BJ (cell line): ENCODE measurements at regions not wholly inside any gene's neighbourhood (a gene's known extent, or its start where the extent isn't known, plus 50 kb on each side); places are given as distances from the start of the nearest gene placed in this dataset.

Source experiments
- CTCF ChIA-PET: fragments of 350-600 bp; formaldehyde crosslinking; extraction: SDS; loops from one replicate; lab custom pipeline; 2021; ENCODE audit warnings: antibody characterized with exemption, inconsistent platforms; lab: Yijun Ruan, JAX
- POLR2A ChIA-PET: fragments of 300-600 bp; sonication (Branson Sonifier 250); formaldehyde crosslinking; extraction: SDS; loops from one replicate; lab custom pipeline; 2021; ENCODE audit warnings: antibody characterized with exemption; lab: Charles Lee
- DNase-seq: peaks from one replicate; pipeline ENCODE4 v3.0.0-alpha.2; 2011; ENCODE audit warnings: low read depth
- H3K27me3 ChIP-seq: 2 replicates; pipeline ENCODE4 v1.6.0; 2011; ENCODE audit warnings: low read length; ENCODE audit not compliant: control insufficient read depth, insufficient read depth
- H3K36me3 ChIP-seq: 2 replicates; pipeline ENCODE4 v1.5.1; 2011; ENCODE audit warnings: low read length; ENCODE audit not compliant: control insufficient read depth, insufficient read depth
- H3K4me3 ChIP-seq: 2 replicates; pipeline ENCODE4 v1.5.1; 2011; ENCODE audit warnings: low read depth, mild to moderate bottlenecking, control low read depth, low read length
- TF ChIP-seq, protein P1 (sequence below): IDR thresholded peaks from 2 replicates; pipeline ENCODE4 v1.5.1; 2011; ENCODE audit warnings: low read depth, mild to moderate bottlenecking, control low read depth, inconsistent platforms, low read length, moderate library complexity; ENCODE audit not compliant: insufficient read depth

- no peak overlapping the region for H3K4me3 ChIP-seq
- TF ChIP-seq, protein P1, sequence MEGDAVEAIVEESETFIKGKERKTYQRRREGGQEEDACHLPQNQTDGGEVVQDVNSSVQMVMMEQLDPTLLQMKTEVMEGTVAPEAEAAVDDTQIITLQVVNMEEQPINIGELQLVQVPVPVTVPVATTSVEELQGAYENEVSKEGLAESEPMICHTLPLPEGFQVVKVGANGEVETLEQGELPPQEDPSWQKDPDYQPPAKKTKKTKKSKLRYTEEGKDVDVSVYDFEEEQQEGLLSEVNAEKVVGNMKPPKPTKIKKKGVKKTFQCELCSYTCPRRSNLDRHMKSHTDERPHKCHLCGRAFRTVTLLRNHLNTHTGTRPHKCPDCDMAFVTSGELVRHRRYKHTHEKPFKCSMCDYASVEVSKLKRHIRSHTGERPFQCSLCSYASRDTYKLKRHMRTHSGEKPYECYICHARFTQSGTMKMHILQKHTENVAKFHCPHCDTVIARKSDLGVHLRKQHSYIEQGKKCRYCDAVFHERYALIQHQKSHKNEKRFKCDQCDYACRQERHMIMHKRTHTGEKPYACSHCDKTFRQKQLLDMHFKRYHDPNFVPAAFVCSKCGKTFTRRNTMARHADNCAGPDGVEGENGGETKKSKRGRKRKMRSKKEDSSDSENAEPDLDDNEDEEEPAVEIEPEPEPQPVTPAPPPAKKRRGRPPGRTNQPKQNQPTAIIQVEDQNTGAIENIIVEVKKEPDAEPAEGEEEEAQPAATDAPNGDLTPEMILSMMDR = peak; percentile 64
- H3K36me3 ChIP-seq = no peaks in the 10 kb centered on the region
- ChIA-PET POLR2A (no interaction called here), CTCF (interaction anchor here (0.6 to 1.4 kb wide), 5 partner anchors 8 to 655 kb away, joined by 3 to 6 read pairs (median 4); no protein-coding TSS in a partner anchor)
- H3K27me3 ChIP-seq = no peaks in the 10 kb centered on the region
- no peak for DNase-seq
These were observed 84.3 kb upstream of the PHF14 start for GRCh38 chr7:10889266-10889898.

GRCh38 chr7:10908600-10908999 is 65.1 kb upstream of the PHF14 start:
- DNase-seq = no peak
- TF ChIP-seq, protein P1 = no peak
- H3K4me3 ChIP-seq = no peak overlapping the region
- H3K36me3 ChIP-seq = no peaks in the 10 kb centered on the region
- H3K27me3 ChIP-seq = no peaks in the 10 kb centered on the region; the same call in 1 of the 2 replicates
- POLR2A ChIA-PET = no interaction called here
- CTCF ChIA-PET = no interaction called here

- CTCF ChIA-PET = no interaction called here
- no peak for DNase-seq
- Histone ChIP-seq H3K4me3 (no peak overlapping the region), H3K27me3 (no peaks in the 10 kb centered on the region), H3K36me3 (no peaks in the 10 kb centered on the region)
- POLR2A ChIA-PET = no interaction called here
- TF ChIP-seq, protein P1 = no peak
These were observed 63.2 kb upstream of the PHF14 start for GRCh38 chr7:10910447-10910846.

- POLR2A ChIA-PET = no interaction called here
- Histone ChIP-seq H3K27me3 (no peaks in the 10 kb centered on the region), H3K4me3 (no peak overlapping the region), H3K36me3 (no peaks in the 10 kb centered on the region)
- DNase-seq = no peak
- CTCF ChIA-PET = no interaction called here
- TF ChIP-seq, protein P1 = no peak
These were observed 61.6 kb upstream of the PHF14 start for GRCh38 chr7:10912077-10912476.

GRCh38 chr7:10913457-10913856 is 60.2 kb upstream of the PHF14 start:
- Histone ChIP-seq H3K27me3 (no peaks in the 10 kb centered on the region), H3K4me3 (no peak overlapping the region), H3K36me3 (no peaks in the 10 kb centered on the region)
- ChIA-PET CTCF (no interaction called here), POLR2A (no interaction called here)
- TF ChIP-seq, protein P1 = no peak
- DNase-seq = no peak
